A549 (cell line): ENCODE measurements at regions not wholly inside any gene's neighbourhood (a gene's known extent, or its start where the extent isn't known, plus 50 kb on each side); places are given as distances from the start of the nearest gene placed in this dataset.

ENCODE experiments used
- CTCF ChIP-seq: fragments of >200 bp; sonication (Bioruptor Twin); formaldehyde crosslinking; IDR thresholded peaks from 3 replicates; pipeline ENCODE4 v1.5.1; 2016
- EHF ChIP-seq: fragments of 250-450 bp; sonication (Bioruptor Pico); IDR thresholded peaks from 2 replicates; pipeline ENCODE4 v1.5.0; 2020; ENCODE audit warnings: mild to moderate bottlenecking
- HDAC2 ChIP-seq: fragments of 200-600 bp; sonication (generic); IDR thresholded peaks from 2 replicates; pipeline ENCODE4 v1.6.1; 2016
- POLR2A ChIP-seq: IDR thresholded peaks from 2 replicates; pipeline ENCODE4 v1.6.1; 2012; ENCODE audit warnings: mild to moderate bottlenecking, low read length
- REST ChIP-seq: fragments of 200-600 bp; sonication (generic); IDR thresholded peaks from 2 replicates; pipeline ENCODE4 v1.6.1; 2016; ENCODE audit warnings: antibody characterized with exemption, mild to moderate bottlenecking, moderate library complexity
- RNF2 ChIP-seq: fragments of 200-600 bp; sonication (generic); IDR thresholded peaks from 2 replicates; pipeline ENCODE4 v1.6.1; 2016; ENCODE audit warnings: low read depth, mild to moderate bottlenecking, antibody characterized with exemption, moderate library complexity, borderline replicate concordance

- TF ChIP-seq CTCF (no peak), EHF (CRISPR knock-in tag) (no peak), HDAC2 (no peak), REST (no peak), POLR2A (no peak), RNF2 (no peak)
Observed at GRCh38 chr5:77948476-77948875, 172.3 kb upstream of the TBCA start.
